AML-193 (cell line): ENCODE measurements at regions not wholly inside any gene's neighbourhood (a gene's known extent, or its start where the extent isn't known, plus 50 kb on each side); places are given as distances from the start of the nearest gene placed in this dataset.
"Not testable (repeated sequence)": the region's sequence is repeated elsewhere in the genome, so short reads cannot be mapped to it uniquely, and the experiment has no call there.

ENCODE experiments used
- DNase-seq, 2 experiments: peaks; one replicate each; lab custom pipeline; 2025; lab: John Stamatoyannopoulos, UW

GRCh38 chr2:150850641-150851040 is 363.2 kb upstream of the RND3 start:
- DNase-seq: no peak

- no peak for DNase-seq
These were observed 360.1 kb upstream of the RND3 start for GRCh38 chr2:150847578-150847977.

- no peak for DNase-seq
These were observed 359.2 kb upstream of the RND3 start for GRCh38 chr2:150846691-150847090.

- no peak for DNase-seq
These were observed 345.2 kb upstream of the RND3 start for GRCh38 chr2:150832686-150833085.

GRCh38 chr2:150824118-150824517 is 336.7 kb upstream of the RND3 start:
- DNase-seq: no peak

- DNase-seq: no peak
These were observed 330.0 kb upstream of the RND3 start for GRCh38 chr2:150817422-150817821.

- no peak for DNase-seq
These were observed 325.3 kb upstream of the RND3 start for GRCh38 chr2:150812664-150813367.

- no peak for DNase-seq
These were observed 324.6 kb upstream of the RND3 start for GRCh38 chr2:150812066-150812465.

GRCh38 chr2:150811259-150811855 is 323.9 kb upstream of the RND3 start:
- DNase-seq: no peak

GRCh38 chr2:150809103-150809502 is 321.6 kb upstream of the RND3 start:
- no peak for DNase-seq

GRCh38 chr2:150806336-150806735 is 318.9 kb upstream of the RND3 start:
- DNase-seq: no peak

- DNase-seq: no peak
These were observed 316.4 kb upstream of the RND3 start for GRCh38 chr2:150803689-150804398.

GRCh38 chr2:150802635-150803034 is 315.2 kb upstream of the RND3 start:
- DNase-seq: no peak

- not testable (repeated sequence) for DNase-seq
These were observed 308.8 kb upstream of the RND3 start for GRCh38 chr2:150796236-150796635.

- no peak for DNase-seq
These were observed 305.4 kb upstream of the RND3 start for GRCh38 chr2:150792780-150793300.

- no peak for DNase-seq
These were observed 304.1 kb upstream of the RND3 start for GRCh38 chr2:150791567-150791966.

GRCh38 chr2:150789376-150789905 is 302.0 kb upstream of the RND3 start:
- DNase-seq: no peak

GRCh38 chr2:150788426-150789140 is 301.1 kb upstream of the RND3 start:
- no peak for DNase-seq

GRCh38 chr2:150787353-150788093 is 300.1 kb upstream of the RND3 start:
- no peak for DNase-seq

- DNase-seq: no peak
These were observed 296.9 kb upstream of the RND3 start for GRCh38 chr2:150784389-150784788.

GRCh38 chr2:150783896-150784295 is 296.4 kb upstream of the RND3 start:
- no peak for DNase-seq
